ENCODE measurements at regions not wholly inside any gene's neighbourhood (a gene's known extent, or its start where the extent isn't known, plus 50 kb on each side); places are given as distances from the start of the nearest gene placed in this dataset.

GRCh38 chr10:131808370-131808930 lies 92.4 kb upstream of the PPP2R2D start:
- Histone ChIP-seq H2AFZ (ENCODE audit: control insufficient read depth, low read depth, low read length) (no peak overlapping the region), H3K79me2 (ENCODE audit: control insufficient read depth, insufficient read depth, low read length) (no peaks in the 10 kb centered on the region), H3K27ac (ENCODE audit: control insufficient read depth, insufficient read depth) (no peak overlapping the region), H3K9me3 (replicated peaks; ENCODE audit: control insufficient read depth, insufficient read depth, low read length) (no peaks in the 10 kb centered on the region), H3K4me2 (ENCODE audit: control insufficient read depth, insufficient read depth) (no peak overlapping the region), H4K20me1 (ENCODE audit: control insufficient read depth, insufficient read depth) (no peaks in the 10 kb centered on the region), H3K27me3 (replicated peaks in 1 of 2; ENCODE audit: control insufficient read depth in 2 of 2, insufficient read depth in 2 of 2, low read length in 1 of 2) (no peaks in the 10 kb centered on the region), H3K4me3 (no peak overlapping the region), H3K36me3 (ENCODE audit: control insufficient read depth in 2 of 2, insufficient read depth in 2 of 2, low read length in 1 of 2) (no peaks in the 10 kb centered on the region), H3K9ac (ENCODE audit: control insufficient read depth, insufficient read depth, low read length) (no peak overlapping the region), H3K4me1 (ENCODE audit: control insufficient read depth, insufficient read depth, low read length) (no peaks in the 10 kb centered on the region)
- ATAC-seq: no peak
- DNase-seq (ENCODE audit: low read depth, low spot score): no peak
- intact Hi-C loops (cut with micrococcal nuclease; ENCODE audit: unreplicated experiment): no loop called here
- in situ Hi-C loops (cut with MboI): no loop called here
- CTCF ChIA-PET: no interaction called here
- POLR2A ChIA-PET: no interaction called here
- no TSS peak for BruUV-seq (replicated peaks)
- no peak for FAIRE-seq
- SMC1A ChIA-PET (ENCODE audit: uncharacterized antibody, unreplicated experiment): no interaction called here
- WGBS (ENCODE audit: insufficient coverage, insufficient replicate concordance, low lambda C conversion rate, missing lambda C conversion rate): 22% methylated on average over 10 of the region's 10 CpGs
- TF ChIP-seq NR2C2 (IDR thresholded peaks at IDR 0.05; ENCODE audit: borderline replicate concordance, control insufficient read depth, insufficient read length, low read depth) (no peak), MLLT1 (IDR thresholded peaks at IDR 0.05) (no peak), BRCA1 (IDR thresholded peaks at IDR 0.05; ENCODE audit: low read depth, low read length) (no peak), CUX1 (IDR thresholded peaks at IDR 0.05; ENCODE audit: insufficient replicate concordance, low read depth, low read length) (no peak), PKNOX1 (IDR thresholded peaks at IDR 0.05) (no peak), ZBTB40 (IDR thresholded peaks at IDR 0.05; ENCODE audit: borderline replicate concordance) (no peak)
- RAD21 ChIA-PET (ENCODE audit: unreplicated experiment): no interaction called here
